ENCODE measurements at regions not wholly inside any gene's neighbourhood (a gene's known extent, or its start where the extent isn't known, plus 50 kb on each side); places are given as distances from the start of the nearest gene placed in this dataset.

DNA sequence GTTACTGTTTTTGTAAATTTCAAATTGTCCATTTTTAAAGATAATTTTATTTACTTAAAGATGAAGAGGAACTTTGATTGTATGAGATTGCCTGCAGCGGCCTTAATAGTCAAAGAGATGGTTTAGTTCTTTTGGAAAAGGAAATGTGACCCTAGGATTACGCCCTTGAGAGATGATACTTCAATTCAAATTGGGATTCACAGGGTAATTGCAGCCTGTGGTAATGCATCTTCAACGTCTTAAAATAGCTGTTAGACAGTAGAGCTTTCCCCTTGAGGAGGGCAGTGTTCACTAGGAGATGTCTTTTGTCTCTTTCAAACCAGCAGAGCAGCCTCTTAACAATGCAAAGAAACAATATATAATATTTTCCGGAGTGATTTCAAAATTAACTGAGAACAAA, 127.1 kb downstream of the TAF11L14 start:
- no peak for DNase-seq (ENCODE audit: low read depth, low spot score)

DNA sequence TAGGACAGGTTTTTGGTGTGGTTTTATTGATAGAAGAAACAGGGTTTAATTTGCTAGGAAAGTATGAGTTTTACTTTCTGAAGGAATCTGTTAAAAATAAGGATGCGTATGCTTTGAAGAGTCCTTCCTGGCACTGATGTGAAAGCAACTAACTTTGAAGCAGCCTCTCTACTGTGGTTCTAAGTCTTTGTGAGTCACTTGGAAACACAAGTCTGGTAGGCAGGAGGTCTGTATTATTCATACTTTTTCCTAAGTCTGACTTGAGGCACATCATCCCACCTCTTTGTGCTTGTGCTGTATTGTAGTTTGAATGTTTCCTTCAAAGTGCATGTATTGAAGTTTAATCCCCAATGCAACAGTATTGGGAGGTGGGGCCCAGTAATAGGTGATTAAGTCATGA, 129.0 kb downstream of the TAF11L14 start:
- no peak for DNase-seq (ENCODE audit: low read depth, low spot score)

DNA sequence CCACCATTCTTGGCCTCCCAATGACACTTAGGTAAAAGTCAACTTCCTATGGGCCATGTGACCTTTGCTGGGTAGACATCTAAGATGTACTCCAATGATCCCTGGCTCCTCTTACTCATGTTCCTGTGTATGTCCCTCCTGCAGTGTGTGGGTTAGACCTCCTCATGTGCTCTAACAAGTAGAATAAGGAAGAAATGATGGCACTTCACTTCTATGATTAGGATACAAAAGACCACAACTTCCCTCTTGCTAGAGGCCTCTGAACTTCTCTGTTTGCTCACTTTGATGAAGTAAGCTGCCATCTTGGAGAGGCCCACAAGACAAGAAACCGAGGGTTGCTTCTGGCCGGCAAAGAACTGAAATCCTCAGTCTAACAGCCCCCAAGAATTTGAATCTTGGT, 131.8 kb downstream of the TAF11L14 start:
- DNase-seq (ENCODE audit: low read depth, low spot score): no peak

DNA sequence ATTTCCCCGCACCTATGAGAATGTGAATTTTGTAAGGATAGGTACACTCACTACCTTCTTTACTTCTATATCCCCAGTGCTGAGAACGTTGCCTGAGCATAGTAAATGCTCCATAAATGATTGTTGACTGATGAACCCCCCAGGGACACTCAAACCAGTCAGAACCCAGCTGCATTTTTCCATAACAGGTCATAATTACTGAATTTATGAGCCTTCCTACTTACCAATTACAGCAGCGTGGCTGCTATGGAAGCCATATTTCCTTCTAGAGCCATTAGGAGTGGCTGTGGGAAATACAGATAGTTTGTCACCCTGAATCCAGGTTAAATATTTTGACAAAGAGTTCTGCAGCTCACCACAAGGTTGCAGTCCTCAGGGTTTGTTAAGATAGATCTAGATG, 135.0 kb downstream of the TAF11L14 start:
- no peak for DNase-seq (ENCODE audit: low read depth, low spot score)

DNA sequence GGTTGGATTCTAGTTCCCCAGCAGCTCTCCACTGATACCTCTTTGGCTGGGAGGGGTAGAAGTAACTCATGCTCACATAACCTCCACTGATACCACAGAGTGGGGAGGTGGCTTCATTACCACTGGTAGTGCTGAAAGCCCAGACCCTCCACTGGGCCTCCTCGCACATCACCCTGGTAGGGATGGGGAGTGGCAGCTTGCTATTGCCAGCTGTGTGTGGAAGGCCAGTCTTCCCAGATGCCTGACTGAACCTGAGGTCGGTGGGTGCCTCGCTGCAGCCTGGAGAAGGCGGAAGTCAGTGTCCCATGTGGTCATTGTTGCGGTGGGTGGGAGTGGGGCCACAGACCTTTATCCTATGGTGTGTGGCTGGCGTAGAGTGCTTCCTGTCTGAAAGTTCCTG, 138.0 kb downstream of the TAF11L14 start:
- DNase-seq (ENCODE audit: low read depth, low spot score): no peak

DNA sequence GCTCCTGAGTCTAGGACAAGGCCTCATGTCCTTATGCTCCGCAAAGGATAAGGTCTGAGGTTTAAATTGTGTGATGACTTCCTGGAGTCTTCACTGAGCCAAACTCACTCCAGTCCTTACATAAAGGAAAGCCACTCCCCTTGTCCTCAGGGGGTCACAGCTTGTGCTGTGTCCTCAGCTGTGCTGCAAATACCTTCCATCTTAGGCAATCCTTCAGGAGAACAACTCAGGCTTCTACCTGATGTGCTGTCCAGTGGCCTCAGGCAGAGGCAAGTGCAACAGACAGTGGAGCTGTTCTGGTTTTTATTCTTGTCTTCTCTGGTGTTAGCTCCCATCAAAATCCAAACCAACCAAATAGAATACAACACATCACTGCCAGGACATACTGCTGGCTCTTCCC, 151.5 kb downstream of the TAF11L14 start:
- DNase-seq (ENCODE audit: low read depth, low spot score): no peak

DNA sequence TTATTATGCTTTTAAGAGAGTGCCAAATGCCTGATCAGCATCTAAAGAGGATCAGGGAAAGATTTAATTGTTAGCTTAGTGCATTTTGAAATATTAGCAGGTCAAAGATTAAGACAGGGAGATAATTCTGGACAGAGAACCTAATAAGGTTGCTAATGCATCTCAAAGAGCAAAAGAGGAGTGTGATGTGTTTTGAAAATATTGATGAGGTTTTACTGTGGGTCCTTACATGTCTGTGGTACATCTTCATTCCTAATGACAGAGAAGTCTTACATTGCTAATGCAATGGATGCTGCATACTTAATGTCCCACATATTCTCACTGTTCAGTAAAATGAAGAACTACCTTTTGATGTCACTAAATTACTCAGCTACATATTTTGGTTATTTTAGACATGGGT, 154.1 kb downstream of the TAF11L14 start:
- DNase-seq (ENCODE audit: low read depth, low spot score): no peak

DNA sequence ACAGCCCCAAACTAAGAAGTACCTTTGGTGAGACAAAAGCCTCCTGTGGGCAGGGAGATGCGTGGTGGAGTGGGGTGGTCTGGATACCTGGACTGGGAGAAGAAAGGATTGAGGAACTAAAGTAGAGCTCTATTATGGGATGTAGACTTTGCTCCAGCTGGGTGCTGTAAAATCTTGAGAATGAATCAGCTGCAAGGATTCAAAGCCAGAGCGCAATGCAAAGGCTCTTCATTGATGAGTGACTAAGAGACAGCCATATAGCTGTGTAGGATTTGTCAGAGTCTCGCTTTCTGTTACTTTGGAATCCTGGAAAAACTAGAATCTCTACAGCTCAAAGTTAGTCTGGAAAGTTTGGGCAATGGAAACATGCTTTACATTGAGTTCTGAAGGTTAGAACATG, 159.9 kb downstream of the TAF11L14 start:
- no peak for DNase-seq (ENCODE audit: low read depth, low spot score)

DNA sequence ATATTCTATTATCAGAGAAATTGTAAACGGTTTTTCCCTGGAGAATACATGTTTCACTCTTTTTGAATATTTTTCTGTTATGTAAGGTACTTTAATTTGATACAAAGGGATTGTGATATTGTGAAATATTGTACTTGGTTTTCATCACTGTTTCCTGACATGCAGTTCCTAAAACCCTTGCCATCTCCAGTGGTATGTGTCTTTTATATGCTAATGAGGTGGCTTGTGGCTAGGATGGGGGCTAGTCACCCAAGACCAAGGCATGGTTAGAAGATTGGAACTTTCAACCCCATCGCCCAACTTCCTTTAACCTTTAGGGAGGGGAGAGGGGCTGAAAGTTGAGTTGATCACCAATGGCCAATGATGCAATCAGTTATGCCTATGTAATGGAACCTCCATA, 160.6 kb downstream of the TAF11L14 start:
- DNase-seq (ENCODE audit: low read depth, low spot score): no peak

DNA sequence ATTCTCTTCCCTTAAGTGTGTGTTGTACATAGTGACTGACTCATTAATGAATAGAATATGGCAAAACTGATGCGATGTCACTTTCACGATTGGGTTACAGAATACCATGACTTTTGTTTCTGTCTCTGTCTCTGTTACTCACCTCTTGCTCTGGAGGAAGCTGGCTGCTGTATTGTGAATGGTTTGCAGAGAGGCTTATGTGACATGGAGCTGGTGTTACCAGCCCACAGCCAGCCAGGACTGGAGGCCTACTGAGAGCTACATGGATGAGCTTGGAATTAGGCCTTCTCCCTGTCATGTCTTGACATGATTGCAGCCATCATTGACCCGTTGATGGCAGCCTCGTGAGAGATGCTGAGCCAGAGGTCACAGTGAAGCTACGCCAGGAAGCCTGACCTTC, 161.9 kb downstream of the TAF11L14 start:
- DNase-seq (ENCODE audit: low read depth, low spot score): no peak

DNA sequence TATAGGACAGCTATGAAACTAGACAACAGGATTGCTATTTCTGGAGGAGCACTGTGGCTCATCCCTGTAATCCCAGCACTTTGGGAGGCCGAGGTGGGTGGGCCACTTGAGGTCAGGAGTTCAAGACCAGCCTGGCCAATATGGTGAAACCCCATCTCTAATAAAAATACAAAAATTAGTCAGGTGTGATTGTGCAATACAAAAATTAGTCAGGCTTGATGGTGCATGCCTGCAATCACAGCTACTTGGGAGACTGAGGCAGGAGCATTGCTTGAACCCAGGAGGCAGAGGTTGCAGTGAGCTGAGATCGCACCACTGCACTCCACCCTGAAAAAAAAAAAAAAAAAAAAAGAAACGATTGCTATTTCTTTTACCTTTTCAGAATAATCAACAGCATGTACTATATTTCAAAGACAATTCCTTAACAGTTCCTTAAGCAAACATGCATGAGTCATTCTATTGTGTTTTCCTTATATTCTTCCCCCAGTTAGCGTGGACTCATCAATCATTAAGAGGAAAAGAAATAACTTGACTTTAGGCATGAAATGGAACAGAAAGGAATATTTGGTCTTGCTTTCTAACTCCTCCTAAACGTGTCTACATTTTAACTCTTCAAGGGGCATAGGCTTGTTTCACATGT, 162.6 kb downstream of the TAF11L14 start:
- DNase-seq (ENCODE audit: low read depth, low spot score): no peak

DNA sequence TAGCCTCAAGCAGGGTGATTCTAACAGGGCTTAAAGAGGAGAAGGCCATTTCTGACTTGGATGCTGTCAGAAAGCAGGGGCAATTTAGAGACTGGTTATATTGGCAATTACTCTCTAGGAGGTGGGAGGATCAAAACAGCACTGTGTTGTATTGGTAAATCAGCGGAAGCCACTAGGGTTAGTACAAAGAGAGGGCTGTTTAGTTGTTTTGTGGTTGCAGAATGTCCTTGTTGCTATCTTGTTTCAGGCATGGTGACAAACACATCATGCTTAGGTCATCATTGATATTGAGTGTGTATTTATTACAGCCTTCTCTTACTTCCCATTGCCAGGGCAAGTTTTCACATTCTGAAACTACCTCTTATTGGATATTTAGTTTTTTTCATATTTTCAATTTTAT, 165.3 kb downstream of the TAF11L14 start:
- no peak for DNase-seq (ENCODE audit: low read depth, low spot score)

DNA sequence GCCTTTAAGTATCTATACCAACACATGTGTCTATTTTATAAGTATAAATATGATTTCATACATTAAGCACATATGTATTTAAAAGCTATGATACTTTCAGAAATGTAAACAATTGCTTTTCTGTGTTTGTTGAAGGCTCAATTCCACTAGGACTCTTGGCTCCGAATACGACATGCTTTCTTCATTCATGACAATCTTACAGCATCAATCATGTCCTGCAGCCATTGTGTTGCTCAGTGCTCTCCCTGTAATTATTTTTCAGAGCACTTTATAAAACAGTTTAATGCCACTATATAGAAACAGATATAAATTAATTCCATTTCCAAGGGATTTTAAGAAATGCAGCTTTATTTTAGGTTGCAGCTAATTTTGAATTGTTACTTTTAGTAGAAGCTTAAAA, 167.3 kb downstream of the TAF11L14 start:
- DNase-seq (ENCODE audit: low read depth, low spot score): no peak

DNA sequence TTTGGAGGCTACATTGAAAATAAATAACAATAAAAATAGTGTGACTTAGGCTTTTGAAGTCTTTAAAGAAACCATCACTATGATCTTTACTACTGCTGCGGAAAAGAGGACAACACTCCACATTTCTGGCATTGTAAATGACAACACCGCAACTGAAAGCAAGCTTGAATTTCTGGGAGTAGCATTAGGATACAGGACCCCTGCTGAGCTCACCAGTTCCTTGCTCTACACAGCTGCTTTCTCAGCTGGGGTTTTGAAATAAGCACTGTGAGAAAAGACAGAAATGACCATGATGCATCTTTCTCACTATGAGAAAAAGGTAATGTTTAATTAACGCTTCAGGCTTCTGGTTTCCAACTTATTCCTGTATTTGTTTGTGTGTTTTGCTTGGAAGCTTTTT, 168.0 kb downstream of the TAF11L14 start:
- DNase-seq (ENCODE audit: low read depth, low spot score): no peak

DNA sequence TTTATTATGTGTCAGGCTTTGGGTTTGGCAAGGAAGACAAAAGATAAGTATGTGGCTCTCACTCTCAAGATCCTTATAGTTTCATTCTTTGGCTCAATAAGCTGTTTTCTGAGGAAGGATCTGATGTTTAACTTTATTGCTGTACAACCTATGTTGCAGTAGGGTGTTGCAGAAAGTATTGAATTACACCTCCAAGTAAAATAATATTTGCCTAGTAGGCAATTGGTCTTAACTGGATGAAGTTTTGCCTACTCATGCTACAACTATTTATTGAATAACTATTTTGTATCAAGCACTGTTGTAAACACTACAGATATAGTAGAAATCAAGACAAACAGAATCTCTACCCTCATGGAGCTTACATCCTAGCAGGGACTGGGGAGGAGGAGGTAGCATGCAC, 169.7 kb downstream of the TAF11L14 start:
- no peak for DNase-seq (ENCODE audit: low read depth, low spot score)

DNA sequence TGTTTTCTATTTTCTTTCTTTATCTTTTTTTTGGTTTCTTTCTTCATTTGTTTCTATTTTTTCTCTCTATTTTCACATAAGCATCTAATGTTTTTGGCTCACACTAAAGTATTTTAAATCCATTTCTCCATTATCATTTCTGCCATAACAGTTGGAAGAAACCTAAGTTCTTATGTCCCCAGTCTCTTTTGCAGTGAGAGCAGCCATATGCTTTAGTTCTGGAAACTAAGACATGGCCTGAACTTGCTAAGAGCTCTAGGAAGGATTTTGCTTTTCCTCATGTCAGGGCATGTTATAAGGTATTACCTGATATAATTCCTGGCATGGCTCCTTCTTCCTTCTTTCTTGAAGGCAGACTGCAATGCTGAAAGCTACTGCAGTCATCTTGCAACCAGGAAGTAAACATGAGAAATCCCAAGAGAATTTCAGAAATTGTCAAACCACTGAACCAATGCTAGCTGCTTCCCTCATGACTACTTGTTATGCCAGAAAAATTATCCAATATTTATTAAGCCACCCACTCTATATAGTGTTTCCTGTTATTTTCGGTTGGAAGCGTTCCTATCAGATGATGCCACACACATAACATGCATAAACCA, 171.1 kb downstream of the TAF11L14 start:
- DNase-seq (ENCODE audit: low read depth, low spot score): no peak

DNA sequence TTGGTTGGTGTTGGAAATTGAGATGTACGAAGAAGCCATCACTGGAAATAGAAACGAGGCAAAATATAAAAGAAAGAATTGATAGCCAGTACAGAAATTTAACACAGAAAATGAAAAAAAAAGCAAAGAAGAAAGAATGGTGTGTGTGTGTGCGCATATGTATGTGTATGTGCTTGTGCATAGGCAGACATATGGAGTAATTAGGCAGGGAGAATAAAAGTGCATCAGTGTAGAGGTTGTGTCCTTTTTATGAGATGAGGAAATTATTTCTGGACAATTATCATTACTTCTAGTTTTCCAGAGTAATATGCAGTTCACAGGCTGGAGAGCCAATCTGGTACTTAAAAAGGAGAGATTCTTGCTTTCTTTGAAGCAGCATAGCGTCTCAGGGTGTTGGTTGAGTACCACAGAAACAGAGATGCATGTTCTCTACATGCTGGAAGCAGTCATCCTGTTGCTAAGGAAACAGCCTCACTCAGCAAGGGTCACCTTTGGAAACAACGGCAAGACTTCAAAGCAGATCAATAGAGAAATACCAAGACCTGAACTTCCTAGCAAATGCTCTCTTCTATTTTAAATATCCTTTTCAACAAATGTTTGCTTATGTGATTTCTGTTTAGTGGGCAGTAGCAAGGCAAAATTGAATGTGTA, 172.7 kb downstream of the TAF11L14 start:
- no peak for DNase-seq (ENCODE audit: low read depth, low spot score)

DNA sequence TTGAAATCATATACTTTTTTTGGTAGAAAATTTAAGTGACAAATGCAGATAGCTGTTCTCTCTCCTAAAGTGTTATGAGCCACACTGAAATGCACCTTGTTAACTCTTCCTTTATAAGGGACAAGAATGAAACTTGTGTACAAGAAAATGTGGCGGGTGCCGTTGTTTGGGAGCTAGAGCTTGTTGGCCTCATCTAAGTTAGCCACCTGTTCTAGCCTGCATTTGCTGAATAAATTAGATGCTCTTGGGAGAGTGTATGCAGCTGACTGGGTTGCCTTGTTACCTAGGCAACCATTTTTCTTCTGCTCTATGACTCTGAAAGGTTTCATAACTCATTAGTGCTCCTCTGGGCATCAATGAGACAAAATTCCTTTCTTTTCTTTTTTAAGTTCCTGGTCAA, 174.3 kb downstream of the TAF11L14 start:
- DNase-seq (ENCODE audit: low read depth, low spot score): no peak

DNA sequence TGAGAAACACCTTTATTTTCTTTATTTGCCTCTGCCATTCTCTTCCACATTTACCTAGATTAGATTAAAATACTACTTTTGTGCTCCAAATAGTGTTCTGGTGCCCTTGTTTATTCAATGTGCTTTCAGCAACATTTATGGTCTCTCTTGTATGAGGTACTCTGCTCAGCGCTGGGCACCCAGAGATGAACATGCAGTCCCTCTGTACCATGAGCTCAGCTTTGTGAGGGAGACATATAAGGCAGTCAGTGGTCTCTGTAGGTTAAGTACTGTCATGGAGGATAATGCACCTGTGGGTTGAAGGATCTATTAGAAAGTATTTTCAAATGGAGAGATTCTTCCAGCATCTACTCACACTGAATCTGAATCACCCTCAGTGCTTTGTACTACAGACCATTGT, 176.5 kb downstream of the TAF11L14 start:
- DNase-seq (ENCODE audit: low read depth, low spot score): no peak

DNA sequence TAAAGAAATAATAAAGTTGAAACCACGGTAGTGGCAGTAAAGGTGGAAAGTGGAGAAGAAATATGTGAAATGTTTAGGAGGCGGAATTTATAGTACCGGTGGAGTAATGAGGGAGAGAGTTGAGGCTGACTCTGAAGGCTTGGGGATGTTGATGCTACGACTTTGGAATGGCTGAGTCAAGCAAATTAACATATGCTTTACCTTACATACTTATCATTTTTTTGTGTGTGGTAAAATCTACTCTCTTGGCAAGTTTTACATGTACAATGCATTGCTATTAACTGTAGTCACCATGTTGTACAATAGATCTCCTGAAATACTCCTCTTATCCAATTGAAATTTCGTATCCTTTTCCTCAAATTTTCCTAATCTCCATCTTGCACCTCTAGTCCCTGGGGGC, 179.0 kb downstream of the TAF11L14 start:
- DNase-seq (ENCODE audit: low read depth, low spot score): no peak

DNA sequence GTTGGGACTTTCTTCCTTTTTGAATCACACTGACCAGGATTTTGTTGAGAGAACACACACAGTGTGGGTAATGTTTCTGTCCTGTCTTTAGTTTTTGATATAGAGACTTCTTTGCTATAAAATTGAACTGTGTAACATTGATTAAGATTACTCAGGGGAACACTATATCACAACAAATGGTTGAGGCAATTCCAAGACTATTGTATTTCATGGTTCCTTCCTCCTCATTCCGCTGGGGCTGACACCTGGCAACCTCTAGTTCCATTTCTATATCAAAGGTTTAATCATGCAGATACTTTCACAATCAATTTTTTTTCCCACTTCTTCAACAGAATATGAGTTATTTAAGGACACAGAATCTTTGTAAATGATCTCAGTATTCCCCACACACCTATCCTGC, 182.2 kb downstream of the TAF11L14 start:
- no peak for DNase-seq (ENCODE audit: low read depth, low spot score)

DNA sequence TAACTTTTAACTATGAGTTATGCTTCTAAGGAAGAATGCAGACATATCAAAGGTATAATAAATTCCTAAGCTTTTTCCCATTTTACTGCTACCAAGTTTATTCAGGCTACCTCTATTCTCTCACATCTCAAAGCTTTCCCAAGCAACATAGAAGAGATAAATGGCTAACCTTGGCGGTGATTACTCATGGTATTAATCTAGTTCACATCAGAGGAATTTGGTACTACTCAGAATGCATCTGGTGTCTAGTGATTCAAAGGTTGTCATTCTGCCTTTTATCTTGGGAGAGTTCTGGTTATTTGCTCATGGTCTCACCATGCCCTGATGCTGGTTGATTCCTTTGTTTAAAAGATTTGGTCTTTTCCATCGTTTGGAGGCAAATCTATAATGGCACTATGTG, 182.7 kb downstream of the TAF11L14 start:
- no peak for DNase-seq (ENCODE audit: low read depth, low spot score)

DNA sequence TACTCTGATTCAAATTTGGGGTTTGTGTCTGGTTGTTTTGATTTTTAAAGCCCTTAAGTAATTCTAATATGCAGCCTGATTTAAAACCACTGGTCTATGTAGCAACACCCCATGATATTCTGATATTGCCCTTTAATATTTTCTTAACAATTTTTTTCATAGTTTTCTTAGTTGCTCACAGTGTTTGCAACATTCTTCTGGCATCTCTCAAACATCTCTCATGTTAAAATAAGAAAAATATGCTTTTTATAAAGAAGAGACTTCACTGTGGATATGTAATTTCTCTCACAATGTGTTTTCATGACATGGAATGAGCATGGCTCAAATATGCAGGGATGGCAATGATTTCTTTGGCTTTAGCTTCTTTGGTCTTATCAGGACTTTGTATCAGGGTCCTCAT, 183.7 kb downstream of the TAF11L14 start:
- DNase-seq (ENCODE audit: low read depth, low spot score): no peak

DNA sequence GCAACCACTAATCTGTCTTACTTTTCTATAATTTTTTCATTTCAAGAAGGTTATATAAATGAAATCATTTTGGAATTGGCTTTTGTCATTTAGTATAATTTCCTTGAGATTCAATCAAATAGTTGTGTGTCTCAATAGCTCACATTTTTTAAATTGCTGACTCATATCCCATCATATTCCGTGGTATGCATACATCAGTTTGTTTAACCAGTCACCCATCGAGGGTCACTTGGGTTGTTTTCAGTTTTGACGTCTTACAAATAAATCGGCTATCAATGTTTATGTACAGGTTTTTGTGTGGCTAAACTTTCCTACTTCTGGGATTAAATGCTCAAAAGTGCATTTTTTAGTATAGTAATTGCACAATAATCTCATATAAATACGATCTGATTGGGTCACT, 185.5 kb downstream of the TAF11L14 start:
- DNase-seq (ENCODE audit: low read depth, low spot score): no peak
